SKM-1 treated with dmso at 0.1 percent for 144 hours (cell line): ENCODE measurements at regions not wholly inside any gene's neighbourhood (a gene's known extent, or its start where the extent isn't known, plus 50 kb on each side); places are given as distances from the start of the nearest gene placed in this dataset.

Experiments
- DNase-seq: peaks from one replicate; lab custom pipeline; 2025; ENCODE audit not compliant: unreplicated experiment; lab: John Stamatoyannopoulos, UW

- DNase-seq, result no peak
Measured at GRCh38 chr9:80952363-80952922, 736.9 kb downstream of the TLE1 start.

GRCh38 chr9:80951675-80952074 is 737.7 kb downstream of the TLE1 start:
- DNase-seq, result no peak

GRCh38 chr9:80948876-80949275 is 740.5 kb downstream of the TLE1 start:
- no peak for DNase-seq

- DNase-seq, result no peak
Measured at GRCh38 chr9:80948066-80948465, 741.3 kb downstream of the TLE1 start.

- no peak for DNase-seq
Measured at GRCh38 chr9:80946496-80947170, 742.7 kb downstream of the TLE1 start.

GRCh38 chr9:80945436-80945835 is 743.9 kb downstream of the TLE1 start:
- no peak for DNase-seq

GRCh38 chr9:80937645-80938044 is 751.7 kb downstream of the TLE1 start:
- DNase-seq, result no peak

- no peak for DNase-seq
Measured at GRCh38 chr9:80934095-80934494, 755.3 kb downstream of the TLE1 start.

GRCh38 chr9:80932947-80933780 is 756.2 kb downstream of the TLE1 start:
- DNase-seq, result no peak

GRCh38 chr9:80932181-80932580 is 757.2 kb downstream of the TLE1 start:
- no peak for DNase-seq

GRCh38 chr9:80931163-80931562 is 758.2 kb downstream of the TLE1 start:
- DNase-seq, result no peak

GRCh38 chr9:80928697-80929096 is 760.6 kb downstream of the TLE1 start:
- no peak for DNase-seq

- no peak for DNase-seq
Measured at GRCh38 chr9:80926611-80927010, 762.7 kb downstream of the TLE1 start.

GRCh38 chr9:80922544-80922943 is 766.8 kb downstream of the TLE1 start:
- DNase-seq, result no peak

GRCh38 chr9:80906728-80907127 is 782.6 kb downstream of the TLE1 start:
- DNase-seq, result no peak

GRCh38 chr9:80899208-80899607 is 790.1 kb downstream of the TLE1 start:
- DNase-seq, result no peak

GRCh38 chr9:80893190-80893589 is 796.2 kb downstream of the TLE1 start:
- no peak for DNase-seq

- DNase-seq, result no peak
Measured at GRCh38 chr9:80892703-80893102, 796.6 kb downstream of the TLE1 start.

- DNase-seq, result no peak
Measured at GRCh38 chr9:80890124-80890523, 799.2 kb downstream of the TLE1 start.

- DNase-seq, result no peak
Measured at GRCh38 chr9:80885894-80886293, 803.5 kb downstream of the TLE1 start.

GRCh38 chr9:80883826-80884579 is 805.3 kb downstream of the TLE1 start:
- no peak for DNase-seq
